NCI-H510A (cell line): ENCODE measurements at regions not wholly inside any gene's neighbourhood (a gene's known extent, or its start where the extent isn't known, plus 50 kb on each side); places are given as distances from the start of the nearest gene placed in this dataset.
"Not testable (repeated sequence)": the region's sequence is repeated elsewhere in the genome, so short reads cannot be mapped to it uniquely, and the experiment has no call there.

Experiments used
- DNase-seq: peaks from one replicate; lab custom pipeline; 2025; lab: John Stamatoyannopoulos, UW

DNA sequence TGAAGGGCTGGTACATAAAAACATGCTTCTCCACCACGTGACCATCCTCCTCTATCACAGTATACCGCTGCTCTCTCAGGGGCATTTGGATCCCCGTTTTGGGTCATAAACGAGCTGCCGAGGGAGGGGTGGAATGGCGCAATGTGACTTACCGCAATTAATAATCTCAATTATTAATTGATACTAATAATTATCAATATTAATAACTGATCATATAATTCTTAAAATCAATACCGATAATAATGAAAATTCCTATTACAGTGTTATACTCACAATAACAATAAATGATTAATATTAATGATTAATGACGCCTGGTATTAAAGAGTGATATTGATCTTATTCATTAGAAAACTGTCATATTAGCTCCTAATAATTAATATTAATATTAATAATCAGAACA lies 56.1 kb upstream of the FRG2C start:
- not testable (repeated sequence) for DNase-seq

DNA sequence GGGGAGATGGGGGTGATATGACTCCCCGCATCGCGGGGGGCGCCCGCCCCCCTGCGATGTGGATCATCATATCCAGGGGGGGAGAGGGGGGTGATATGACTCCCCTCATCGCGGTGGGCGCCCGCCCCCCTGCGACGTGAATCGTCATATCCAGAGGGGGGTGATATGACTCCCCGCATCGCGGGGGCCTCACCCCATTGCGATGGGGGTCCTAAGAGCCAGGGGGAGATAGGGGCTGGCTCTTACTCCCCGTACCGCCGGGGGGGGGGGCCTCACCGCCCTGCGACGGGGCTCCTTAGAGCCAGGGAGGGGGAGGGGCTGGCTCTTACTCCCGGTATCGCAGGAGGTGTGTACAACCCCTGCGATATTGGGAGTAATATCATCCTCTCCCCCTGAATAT lies 54.5 kb upstream of the FRG2C start:
- DNase-seq, result not testable (repeated sequence)

DNA sequence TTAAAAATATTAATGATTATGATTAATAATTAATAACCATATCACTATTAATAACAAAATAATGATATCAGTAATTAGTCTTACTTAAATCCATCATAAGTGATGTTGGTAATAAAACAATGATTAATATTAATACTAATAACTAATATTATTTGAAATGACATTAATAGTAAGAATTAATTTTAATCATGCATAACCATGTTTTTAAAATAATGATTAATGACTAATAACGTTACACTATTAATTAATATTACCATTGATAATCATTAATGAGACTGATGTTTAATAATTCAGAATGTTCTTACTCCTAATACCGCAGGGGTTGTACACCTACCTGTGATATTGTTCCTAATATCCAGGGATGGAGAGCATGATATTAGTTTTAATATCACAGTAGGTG lies 53.4 kb upstream of the FRG2C start:
- DNase-seq, result no peak

DNA sequence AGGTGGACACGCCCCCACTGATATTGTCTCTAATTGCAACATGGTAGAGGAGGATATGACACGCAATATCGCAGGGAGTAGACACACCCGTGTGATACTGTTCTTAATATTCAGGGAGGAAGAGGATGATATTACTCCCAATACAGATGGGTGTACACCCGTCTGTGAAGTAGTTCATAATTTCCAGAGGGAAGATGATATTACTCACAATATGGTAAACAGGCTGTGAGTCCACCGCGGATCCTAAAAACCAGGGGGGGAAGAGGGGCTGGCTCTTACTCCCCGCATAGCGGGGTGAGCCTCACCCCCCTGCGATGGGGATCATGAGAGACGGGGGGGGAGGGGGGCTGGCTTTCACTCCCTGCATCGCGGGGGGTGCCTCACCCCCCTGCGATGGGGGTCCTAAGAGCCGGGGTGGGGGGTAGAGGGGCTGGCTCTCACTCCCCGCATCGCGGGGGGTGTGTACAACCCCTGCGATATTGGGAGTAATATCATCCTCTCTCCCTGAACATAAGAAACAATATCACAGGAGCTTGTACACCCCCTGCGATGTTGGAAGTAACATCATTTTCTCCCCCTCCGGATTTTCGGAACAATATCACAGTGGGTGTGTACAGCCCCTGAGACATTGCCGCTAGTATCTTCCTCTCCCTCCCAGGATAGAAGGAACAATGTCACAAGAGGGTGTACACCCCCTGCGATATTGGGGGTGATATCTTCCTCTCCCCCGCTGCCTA lies 52.2 kb upstream of the FRG2C start:
- DNase-seq, result not testable (repeated sequence)
